Natural killer cell (primary cell): ENCODE measurements at regions not wholly inside any gene's neighbourhood (a gene's known extent, or its start where the extent isn't known, plus 50 kb on each side); places are given as distances from the start of the nearest gene placed in this dataset.

Experiments
- ATAC-seq, 3 donors: fragments of 150-1000 bp in 2 of 3; fragments of 200-7000 bp in 1 of 3; cut with Tn5 transposase; 1 replicate in 1 of 3; 2 replicates in 2 of 3; pipeline ENCODE4 v1.10.0; 2021; ENCODE audit warnings: mild to moderate bottlenecking in 2 of 3, moderate library complexity in 2 of 3
- DNase-seq, 2 donors: peaks; one replicate each; pipeline versions ENCODE4 v3.0.0 to v3.0.0-alpha.2; 2013 to 2021; ENCODE audit warnings: mixed read lengths in 1 of 2
- H3K27ac ChIP-seq: one replicate; pipeline ENCODE4 v1.5.1; 2013; ENCODE audit warnings: mild to moderate bottlenecking, low read length
- H3K27me3 ChIP-seq: one replicate; pipeline ENCODE4 v1.6.1; 2013; ENCODE audit warnings: low read length; ENCODE audit not compliant: control insufficient read depth, insufficient read depth
- H3K36me3 ChIP-seq: one replicate; pipeline ENCODE4 v1.6.1; 2013; ENCODE audit warnings: low read length; ENCODE audit not compliant: control insufficient read depth, insufficient read depth
- H3K4me1 ChIP-seq: one replicate; pipeline ENCODE4 v1.6.1; 2013; ENCODE audit warnings: low read length; ENCODE audit not compliant: control insufficient read depth, insufficient read depth
- H3K4me3 ChIP-seq: one replicate; pipeline ENCODE4 v1.5.1; 2013; ENCODE audit warnings: low read length
- H3K9me3 ChIP-seq: one replicate; pipeline ENCODE4 v1.6.1; 2013; ENCODE audit warnings: low read length; ENCODE audit not compliant: control insufficient read depth, insufficient read depth
- H3K27ac Mint-ChIP-seq, 2 donors: one replicate each; pipeline ENCODE4 v1.8.0; 2022; ENCODE audit warnings: mild to moderate bottlenecking in 2 of 2, mixed read lengths in 2 of 2, moderate library complexity in 1 of 2
- H3K27me3 Mint-ChIP-seq, 2 donors: one replicate each; pipeline ENCODE4 v1.8.0; 2022; ENCODE audit warnings: low read depth in 2 of 2, mixed read lengths in 2 of 2
- H3K36me3 Mint-ChIP-seq: one replicate; pipeline ENCODE4 v1.8.0; 2022; ENCODE audit warnings: mixed read lengths
- H3K4me1 Mint-ChIP-seq, 2 donors: one replicate each; pipeline ENCODE4 v1.8.0; 2022; ENCODE audit warnings: mixed read lengths in 2 of 2
- H3K4me3 Mint-ChIP-seq: one replicate; pipeline ENCODE4 v1.8.0; 2022; ENCODE audit warnings: mild to moderate bottlenecking, moderate library complexity, mixed read lengths
- H3K9me3 Mint-ChIP-seq, 2 donors: one replicate each; pipeline ENCODE4 v1.8.0; 2022; ENCODE audit warnings: mixed read lengths in 2 of 2
- WGBS: methylation state at CpG from one replicate; pipeline ENCODE4 v1.1.7; 2013; ENCODE audit warnings: missing lambda C conversion rate; ENCODE audit not compliant: insufficient coverage; 5-methylcytosine and 5-hydroxymethylcytosine counted together
- intact Hi-C: fragments of 100-400 bp; cut with micrococcal nuclease; formaldehyde crosslinking; loops from one replicate; pipeline ENCODE4 v1.14.2; 2022
- TF ChIP-seq, protein P1 (sequence below): fragments of 200-600 bp; IDR thresholded peaks from one replicate; pipeline ENCODE4 v1.8.0; 2022; ENCODE audit warnings: antibody characterized with exemption

GRCh38 chrX:110941906-110942305, 146.3 kb upstream of the CHRDL1 start:
- no peak overlapping the region for H3K27ac Mint-ChIP-seq
- H3K27me3 Mint-ChIP-seq = peaks cover 3 to 37% of the 10 kb centered on the region in 2 donors
- Histone ChIP-seq H3K36me3 (no peaks in the 10 kb centered on the region), H3K4me3 (no peak overlapping the region), H3K27me3 (no peaks in the 10 kb centered on the region), H3K9me3 (no peaks in the 10 kb centered on the region), H3K4me1 (no peaks in the 10 kb centered on the region), H3K27ac (no peak overlapping the region)
- no peaks in the 10 kb centered on the region for H3K4me1 Mint-ChIP-seq
- no peaks in the 10 kb centered on the region for H3K9me3 Mint-ChIP-seq
- TF ChIP-seq, protein P1, sequence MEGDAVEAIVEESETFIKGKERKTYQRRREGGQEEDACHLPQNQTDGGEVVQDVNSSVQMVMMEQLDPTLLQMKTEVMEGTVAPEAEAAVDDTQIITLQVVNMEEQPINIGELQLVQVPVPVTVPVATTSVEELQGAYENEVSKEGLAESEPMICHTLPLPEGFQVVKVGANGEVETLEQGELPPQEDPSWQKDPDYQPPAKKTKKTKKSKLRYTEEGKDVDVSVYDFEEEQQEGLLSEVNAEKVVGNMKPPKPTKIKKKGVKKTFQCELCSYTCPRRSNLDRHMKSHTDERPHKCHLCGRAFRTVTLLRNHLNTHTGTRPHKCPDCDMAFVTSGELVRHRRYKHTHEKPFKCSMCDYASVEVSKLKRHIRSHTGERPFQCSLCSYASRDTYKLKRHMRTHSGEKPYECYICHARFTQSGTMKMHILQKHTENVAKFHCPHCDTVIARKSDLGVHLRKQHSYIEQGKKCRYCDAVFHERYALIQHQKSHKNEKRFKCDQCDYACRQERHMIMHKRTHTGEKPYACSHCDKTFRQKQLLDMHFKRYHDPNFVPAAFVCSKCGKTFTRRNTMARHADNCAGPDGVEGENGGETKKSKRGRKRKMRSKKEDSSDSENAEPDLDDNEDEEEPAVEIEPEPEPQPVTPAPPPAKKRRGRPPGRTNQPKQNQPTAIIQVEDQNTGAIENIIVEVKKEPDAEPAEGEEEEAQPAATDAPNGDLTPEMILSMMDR = no peak
- no peak overlapping the region for H3K4me3 Mint-ChIP-seq
- no peak for ATAC-seq
- no peaks in the 10 kb centered on the region for H3K36me3 Mint-ChIP-seq
- intact Hi-C loops = no loop called here
- no peak for DNase-seq

GRCh38 chrX:110938977-110939732, 143.5 kb upstream of the CHRDL1 start:
- no peak for ATAC-seq
- Mint-ChIP-seq H3K27ac (no peak overlapping the region), H3K4me3 (no peak overlapping the region)

DNA sequence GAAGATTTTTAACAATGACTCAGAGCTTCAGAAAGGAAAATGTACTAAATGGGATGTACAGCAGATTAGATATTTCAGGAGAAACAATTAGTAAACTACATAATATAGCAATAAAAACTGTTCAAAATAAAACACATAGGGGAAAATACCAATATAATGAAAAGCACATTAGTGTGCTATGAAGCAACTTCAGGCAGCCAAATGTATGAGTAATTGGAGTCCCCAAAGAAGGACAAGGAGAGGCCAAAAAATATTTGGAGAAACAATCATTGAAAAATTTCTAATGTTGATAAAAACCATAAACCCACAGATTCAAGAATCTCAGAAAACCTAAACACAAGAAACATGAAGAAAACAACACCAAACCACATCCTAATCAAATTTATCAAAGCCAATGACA, 129.3 kb upstream of the CHRDL1 start:
- no peaks in the 10 kb centered on the region for H3K4me1 ChIP-seq
- Mint-ChIP-seq H3K4me1 (no peaks in the 10 kb centered on the region), H3K27me3 (peaks cover 0 to 32% of the 10 kb centered on the region in 2 donors), H3K27ac (no peak overlapping the region), H3K36me3 (no peaks in the 10 kb centered on the region), H3K4me3 (no peak overlapping the region), H3K9me3 (peaks cover 3 to 8% of the 10 kb centered on the region in 2 donors)
- H3K27ac ChIP-seq = no peak overlapping the region
- no peaks in the 10 kb centered on the region for H3K27me3 ChIP-seq
- DNase-seq (no peak), ATAC-seq (no peak)
- H3K36me3 ChIP-seq = no peaks in the 10 kb centered on the region
- no peak overlapping the region for H3K4me3 ChIP-seq
- H3K9me3 ChIP-seq = no peaks in the 10 kb centered on the region
- TF ChIP-seq, protein P1 = no peak
- intact Hi-C loops = no loop called here

More at GRCh38 chrX:110938977-110939732, 143.5 kb upstream of the CHRDL1 start:
- H3K4me1 ChIP-seq = no peaks in the 10 kb centered on the region
- no peak overlapping the region for H3K4me3 ChIP-seq
- TF ChIP-seq, protein P1 = no peak
- H3K4me1 Mint-ChIP-seq = no peaks in the 10 kb centered on the region
- WGBS = 72% methylated on average over 3 of the region's 3 CpGs
- H3K36me3 Mint-ChIP-seq = no peaks in the 10 kb centered on the region
- intact Hi-C loops = no loop called here
- peaks cover 0 to 39% of the 10 kb centered on the region in 2 donors for H3K27me3 Mint-ChIP-seq
- no peaks in the 10 kb centered on the region for H3K27me3 ChIP-seq
- no peaks in the 10 kb centered on the region for H3K9me3 Mint-ChIP-seq
- no peaks in the 10 kb centered on the region for H3K36me3 ChIP-seq
- H3K9me3 ChIP-seq = no peaks in the 10 kb centered on the region
- no peak for DNase-seq
- no peak overlapping the region for H3K27ac ChIP-seq

DNA sequence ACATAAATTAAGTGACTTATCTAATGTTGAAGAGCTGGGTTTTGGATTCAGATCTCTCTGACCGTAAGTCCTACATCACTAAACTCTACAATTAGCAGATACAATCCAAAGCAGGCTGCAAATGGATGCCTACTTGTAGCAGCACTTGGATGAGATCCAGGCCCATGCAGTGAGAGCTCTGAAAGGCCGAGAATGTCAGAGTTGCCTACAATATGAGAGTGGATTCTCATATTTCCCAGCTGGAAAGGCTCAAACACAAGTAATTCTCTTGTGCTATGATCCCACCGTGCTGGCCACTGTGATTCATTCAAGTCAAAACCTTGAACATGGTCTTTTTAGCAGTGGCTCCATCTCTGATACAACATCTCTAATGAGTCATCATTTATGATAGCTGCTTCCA, 125.4 kb upstream of the CHRDL1 start:
- H3K27ac Mint-ChIP-seq = no peak overlapping the region
- TF ChIP-seq, protein P1 = no peak
- WGBS = 85% methylated on average over 3 of the region's 3 CpGs

More for the DNA sequence above, 125.4 kb upstream of the CHRDL1 start:
- intact Hi-C loops = no loop called here
- Mint-ChIP-seq H3K4me3 (no peak overlapping the region), H3K4me1 (no peaks in the 10 kb centered on the region), H3K9me3 (peaks cover 0 to 3% of the 10 kb centered on the region in 2 donors), H3K27me3 (peaks cover 0 to 20% of the 10 kb centered on the region in 2 donors), H3K36me3 (no peaks in the 10 kb centered on the region)
- Histone ChIP-seq H3K27me3 (no peaks in the 10 kb centered on the region), H3K27ac (no peak overlapping the region), H3K9me3 (no peaks in the 10 kb centered on the region), H3K4me1 (no peaks in the 10 kb centered on the region), H3K36me3 (no peaks in the 10 kb centered on the region), H3K4me3 (no peak overlapping the region)
- DNase-seq (no peak), ATAC-seq (no peak)
